Midbrain (tissue), 1 donor: ENCODE measurements at regions not wholly inside any gene's neighbourhood (a gene's known extent, or its start where the extent isn't known, plus 50 kb on each side); places are given as distances from the start of the nearest gene placed in this dataset.

Experiments used
- DNase-seq: peaks from one replicate; lab custom pipeline; 2025; lab: John Stamatoyannopoulos, UW

DNA sequence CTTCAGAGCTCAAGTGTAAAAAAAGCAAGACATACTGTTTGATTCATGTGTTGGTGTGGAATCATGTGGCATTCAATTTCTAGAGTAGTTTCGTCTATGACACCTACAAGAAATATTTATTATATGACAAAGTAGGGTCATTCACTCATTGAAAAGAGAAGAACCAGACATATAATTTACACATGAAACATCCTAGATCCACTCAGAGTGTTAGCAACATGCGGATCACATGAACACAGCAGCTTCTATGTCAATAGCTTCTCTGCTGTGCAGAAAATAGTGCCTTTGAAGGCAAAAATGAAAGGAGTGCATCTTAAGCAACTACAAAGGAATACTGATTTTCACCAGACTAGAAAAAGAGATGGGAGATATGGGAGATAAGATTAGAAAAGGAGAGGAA, 569.8 kb downstream of the RPS29 start:
- no peak for DNase-seq

DNA sequence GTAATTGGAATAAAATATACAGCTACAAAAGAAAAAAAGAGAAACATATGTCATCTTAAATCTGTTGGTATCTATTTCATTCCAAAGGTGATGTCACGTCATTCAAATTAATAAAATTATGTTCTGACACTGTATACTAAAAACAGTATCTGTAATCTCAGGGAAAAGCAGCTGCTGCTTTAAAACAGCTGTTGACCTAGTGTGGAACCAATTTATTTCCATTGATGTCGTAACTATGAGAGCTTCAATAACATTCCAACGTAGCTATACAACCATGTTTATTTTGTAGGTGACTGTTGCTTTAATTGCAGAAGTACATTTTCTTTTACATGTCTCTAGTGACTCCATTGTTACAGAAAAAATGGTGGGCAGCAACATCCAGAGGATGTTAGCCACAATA, 571.7 kb downstream of the RPS29 start:
- no peak for DNase-seq

- DNase-seq, result no peak
These were observed 577.8 kb downstream of the RPS29 start for GRCh38 chr14:49008363-49008762.

DNA sequence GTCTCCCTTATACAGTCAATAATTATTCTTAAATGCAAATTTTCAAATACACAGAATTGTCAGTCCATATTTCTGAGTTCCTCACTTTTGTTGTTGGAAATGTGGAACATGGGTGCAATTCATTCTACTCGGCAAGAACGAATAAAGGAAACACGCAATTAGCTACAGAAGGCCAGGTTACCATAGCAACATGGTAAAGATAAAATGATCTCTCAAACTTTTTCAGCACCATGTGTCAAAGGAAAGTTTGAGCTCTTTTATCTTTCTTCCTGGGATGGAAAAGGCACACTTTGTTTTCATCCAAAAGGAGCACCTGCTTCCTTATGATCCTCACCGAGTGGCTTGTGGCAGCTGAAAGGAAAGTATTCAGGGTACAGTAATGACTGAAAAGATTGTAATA, 595.0 kb downstream of the RPS29 start:
- DNase-seq, result no peak

DNA sequence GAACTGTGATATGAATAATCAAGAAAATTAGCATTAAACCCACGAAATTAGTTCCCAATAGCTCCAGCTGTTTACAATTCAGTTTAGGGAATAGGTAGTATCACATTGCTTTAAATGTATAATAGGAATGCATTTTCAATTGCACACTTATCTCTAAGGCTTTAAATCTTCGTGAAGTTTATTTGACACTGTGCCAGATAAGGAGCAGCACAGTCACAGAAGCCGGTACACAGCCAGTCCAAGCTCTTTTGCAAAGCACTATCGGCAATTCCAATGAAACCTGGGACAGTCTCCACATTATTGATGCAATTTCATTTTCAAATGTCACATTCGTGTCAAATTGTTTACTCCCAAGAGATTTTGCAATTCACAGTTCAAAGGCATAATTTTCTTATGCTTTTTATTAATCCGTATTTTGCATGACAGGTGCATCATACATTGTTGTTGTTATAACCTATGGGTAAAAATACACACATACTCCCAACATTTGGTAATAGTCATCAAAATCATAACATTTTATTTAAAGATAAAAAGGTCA, 602.8 kb downstream of the RPS29 start:
- no peak for DNase-seq

GRCh38 chr14:48974994-48975393, 611.2 kb downstream of the RPS29 start:
- no peak for DNase-seq

DNA sequence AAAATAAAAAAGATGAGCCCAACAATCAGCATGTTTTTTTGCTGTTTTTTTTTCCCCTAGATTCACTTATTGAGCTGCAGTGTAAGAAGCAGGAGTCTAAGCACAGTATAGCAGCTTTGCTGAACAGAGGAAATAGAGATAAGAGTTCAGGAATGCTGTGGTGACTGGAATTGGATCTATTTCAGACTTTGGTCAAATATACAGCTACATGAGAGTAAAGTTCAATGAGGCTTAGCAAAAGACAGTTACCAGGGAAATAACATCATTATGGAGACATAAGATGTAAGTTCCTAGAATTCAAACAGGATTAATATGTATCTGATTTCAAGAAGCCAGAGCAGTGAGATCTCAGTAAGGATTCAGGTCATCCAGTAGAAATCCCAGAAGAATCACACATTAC, 613.0 kb downstream of the RPS29 start:
- DNase-seq, result no peak

DNA sequence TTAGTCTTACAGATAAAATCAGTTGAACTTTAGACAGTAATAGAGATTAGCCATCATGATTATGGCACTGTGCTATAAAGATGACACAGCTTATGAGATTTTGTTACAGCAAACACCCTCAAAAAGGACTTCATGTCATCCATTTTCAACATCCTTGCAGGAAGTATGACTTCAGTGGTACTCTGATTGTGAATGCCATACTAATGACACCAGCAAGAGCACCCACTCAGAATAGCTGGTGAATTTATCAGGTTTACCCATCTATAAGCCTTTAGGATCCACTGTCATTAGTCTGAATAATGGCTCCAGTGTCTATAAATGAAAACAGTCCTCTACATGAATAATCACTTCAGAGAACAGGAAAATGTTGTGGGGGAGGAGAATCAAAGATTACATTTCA, 615.2 kb downstream of the RPS29 start:
- no peak for DNase-seq

DNA sequence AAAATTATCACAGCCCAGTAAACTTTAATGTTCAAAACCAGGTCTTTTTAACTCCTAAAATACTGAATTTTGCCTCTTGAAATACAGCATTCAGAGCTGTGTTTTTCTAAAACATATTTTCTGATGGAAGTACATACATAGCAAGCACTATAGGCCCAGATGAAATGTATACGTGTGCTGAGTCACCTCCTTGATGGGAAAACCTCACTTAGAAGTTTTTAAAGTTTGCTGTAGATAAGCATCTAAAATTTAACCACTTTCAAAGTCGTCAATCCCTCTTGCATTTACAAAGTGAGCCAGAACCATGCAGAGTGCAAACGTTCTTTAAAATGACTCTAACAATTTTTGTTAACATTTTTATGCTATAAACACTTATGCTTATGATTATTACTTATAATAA, 618.8 kb downstream of the RPS29 start:
- no peak for DNase-seq

DNA sequence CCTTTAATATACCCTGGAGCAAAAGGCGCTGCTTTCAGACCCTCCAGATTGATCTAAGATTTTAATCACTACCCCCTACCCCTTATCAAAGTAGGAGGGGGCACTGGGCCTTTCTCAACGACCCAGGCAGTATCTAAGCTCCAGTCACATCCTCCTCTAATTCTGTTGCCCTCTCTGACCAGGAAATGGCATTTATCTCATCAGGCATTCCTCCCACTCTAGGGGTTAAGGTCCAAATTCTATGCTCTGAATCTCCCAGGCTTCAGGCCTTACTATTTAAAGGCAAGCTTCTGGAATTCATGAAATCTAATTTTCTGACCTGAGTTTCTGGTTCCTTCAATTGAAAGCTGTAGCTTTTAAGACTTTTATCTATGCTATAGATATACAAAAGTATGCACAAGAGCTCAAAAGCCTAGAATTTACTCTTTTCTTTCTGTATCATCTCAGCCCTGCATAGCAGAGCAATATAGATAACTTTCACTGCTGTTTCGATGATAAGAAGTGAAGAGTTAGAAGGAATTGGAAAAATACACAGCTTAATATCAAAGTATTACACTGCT, 622.9 kb downstream of the RPS29 start:
- DNase-seq, result no peak

DNA sequence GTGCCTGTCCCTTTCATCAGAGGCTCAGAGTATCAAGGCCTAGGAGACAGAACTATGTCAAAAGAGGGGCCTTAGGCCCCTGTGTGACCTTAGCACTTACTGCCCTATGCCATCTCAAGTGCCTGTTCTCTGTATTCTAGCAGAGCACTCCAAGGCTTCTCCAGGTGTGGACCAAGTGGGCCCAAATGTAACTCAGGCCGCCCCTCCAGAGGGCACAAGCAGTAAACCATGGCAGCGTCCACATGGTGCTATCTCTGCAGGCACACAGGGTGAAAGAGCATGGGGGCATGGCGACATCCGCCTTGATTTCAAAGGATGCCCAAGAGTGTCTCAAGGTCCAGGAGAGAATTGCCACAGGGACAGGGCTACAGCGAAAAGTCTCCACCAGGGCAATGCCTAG, 628.7 kb downstream of the RPS29 start:
- no peak for DNase-seq

DNA sequence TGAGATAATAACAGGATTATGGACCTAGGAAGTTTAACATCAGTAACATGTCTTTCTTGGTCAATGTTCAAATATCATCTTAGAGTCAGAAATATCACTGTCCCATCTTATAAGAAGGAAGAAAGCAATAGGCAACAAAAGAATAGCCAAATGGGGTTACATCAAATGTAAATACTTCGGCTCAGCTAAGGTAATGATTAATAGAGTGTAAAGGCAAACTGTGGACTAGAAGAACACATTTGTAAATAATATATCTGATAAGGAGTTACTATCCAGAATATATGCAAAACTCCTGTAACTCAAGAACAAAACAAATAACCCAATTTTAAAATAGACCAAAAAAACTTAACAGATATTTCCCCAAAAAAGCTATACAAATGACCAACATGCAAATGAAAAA, 630.3 kb downstream of the RPS29 start:
- DNase-seq, result no peak

- no peak for DNase-seq
These were observed 631.7 kb downstream of the RPS29 start for GRCh38 chr14:48954446-48954845.

DNA sequence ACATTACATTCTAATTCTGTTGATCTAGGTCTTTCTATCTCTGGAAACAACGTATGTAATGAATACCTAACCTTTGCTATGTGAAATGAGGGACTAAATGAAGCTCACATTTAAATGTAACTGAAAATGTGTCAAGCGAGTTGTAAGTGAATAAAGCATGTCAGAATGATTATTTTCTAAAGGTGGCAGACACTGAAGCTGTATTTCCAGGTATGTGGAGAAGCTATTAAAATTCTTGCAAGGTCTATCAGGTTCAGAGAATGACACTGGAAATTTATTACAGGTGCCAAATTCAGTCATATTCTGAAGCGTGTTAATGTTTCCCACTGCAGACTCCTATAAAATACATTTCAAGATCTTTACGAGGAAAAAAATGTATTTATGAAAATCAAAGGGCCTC, 641.4 kb downstream of the RPS29 start:
- no peak for DNase-seq

GRCh38 chr14:48943913-48944312, 642.3 kb downstream of the RPS29 start:
- DNase-seq, result no peak

GRCh38 chr14:48937541-48938195, 648.5 kb downstream of the RPS29 start:
- DNase-seq, result no peak

- no peak for DNase-seq
These were observed 649.3 kb downstream of the RPS29 start for GRCh38 chr14:48936849-48937248.

DNA sequence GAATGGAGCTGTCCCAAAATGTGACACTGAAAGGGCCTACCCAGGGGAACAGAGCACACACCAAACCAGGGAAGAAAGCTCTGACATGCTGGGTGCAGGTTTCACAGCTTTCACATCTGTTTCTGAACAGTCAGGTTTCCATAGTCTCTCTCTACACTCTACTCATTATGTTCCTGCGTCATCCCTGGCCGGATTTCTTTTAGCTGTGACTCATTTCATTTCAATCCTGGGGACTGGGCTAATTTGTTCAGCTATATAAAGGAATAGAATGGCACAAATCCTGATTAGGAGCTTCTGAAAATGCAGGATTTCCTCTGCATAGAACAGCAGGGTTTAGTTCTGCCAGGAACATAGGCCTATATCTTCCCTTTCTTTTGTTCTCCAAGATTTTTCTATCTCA, 649.8 kb downstream of the RPS29 start:
- no peak for DNase-seq

- DNase-seq, result no peak
These were observed 661.0 kb downstream of the RPS29 start for GRCh38 chr14:48925184-48925583.

GRCh38 chr14:48914921-48915320, 671.3 kb downstream of the RPS29 start:
- no peak for DNase-seq

GRCh38 chr14:48914382-48914781, 671.8 kb downstream of the RPS29 start:
- DNase-seq, result no peak

- no peak for DNase-seq
These were observed 685.6 kb downstream of the RPS29 start for GRCh38 chr14:48900565-48900964.

DNA sequence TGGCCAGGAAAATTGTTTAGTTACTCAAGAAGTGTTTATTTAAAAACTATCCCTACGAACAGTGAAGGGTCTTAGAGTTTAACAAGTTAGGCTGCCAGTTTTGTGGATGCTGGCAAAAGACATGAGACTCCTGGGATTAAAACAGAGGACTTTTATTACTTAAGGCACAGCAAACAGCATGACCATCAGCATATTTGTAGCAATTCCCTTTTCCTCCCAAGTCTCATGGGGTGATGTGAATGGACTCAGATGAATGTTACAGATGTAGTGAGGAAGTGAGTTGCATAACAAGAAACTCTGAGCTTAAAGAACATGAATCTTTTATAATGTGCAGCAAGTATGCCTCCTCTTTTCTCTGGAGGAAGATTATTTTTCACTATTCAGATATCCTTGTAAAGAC, 695.8 kb downstream of the RPS29 start:
- DNase-seq, result no peak

GRCh38 chr14:48876806-48877340, 709.3 kb downstream of the RPS29 start:
- DNase-seq, result no peak
